ENCODE measurements at regions not wholly inside any gene's neighbourhood (a gene's known extent, or its start where the extent isn't known, plus 50 kb on each side); places are given as distances from the start of the nearest gene placed in this dataset.

GRCh38 chr17:36722121-36722902 is 120.9 kb downstream of the MRM1 start:
- no peak for DNase-seq

GRCh38 chr17:36722903-36723263 is 121.5 kb downstream of the MRM1 start:
- in situ Hi-C loops (cut with HindIII; ENCODE audit: low pct_ligation_motif_present, low pct_unique_long_range_greater_than_20kb, low sequenced_read_pairs): no loop called here
- no peak for DNase-seq

More at GRCh38 chr17:36722121-36722902, 120.9 kb downstream of the MRM1 start:
- in situ Hi-C loops (cut with HindIII; ENCODE audit: low pct_ligation_motif_present, low pct_unique_long_range_greater_than_20kb, low sequenced_read_pairs): no loop called here

GRCh38 chr17:36723459-36724025 is 122.2 kb downstream of the MRM1 start:
- DNase-seq: no peak
- in situ Hi-C loops (cut with HindIII; ENCODE audit: low pct_ligation_motif_present, low pct_unique_long_range_greater_than_20kb, low sequenced_read_pairs): no loop called here

GRCh38 chr17:36726199-36726598 is 124.8 kb downstream of the MRM1 start:
- no peak for DNase-seq
- in situ Hi-C loops (cut with HindIII; ENCODE audit: low pct_ligation_motif_present, low pct_unique_long_range_greater_than_20kb, low sequenced_read_pairs): no loop called here

GRCh38 chr17:36727052-36727451 is 125.7 kb downstream of the MRM1 start:
- no peak for DNase-seq
- in situ Hi-C loops (cut with HindIII; ENCODE audit: low pct_ligation_motif_present, low pct_unique_long_range_greater_than_20kb, low sequenced_read_pairs): no loop called here

- in situ Hi-C loops (cut with HindIII; ENCODE audit: low pct_ligation_motif_present, low pct_unique_long_range_greater_than_20kb, low sequenced_read_pairs): no loop called here
- DNase-seq: no peak
Observed at GRCh38 chr17:36727577-36727976, 126.2 kb downstream of the MRM1 start.

GRCh38 chr17:36728030-36728991 is 126.9 kb downstream of the MRM1 start:
- no peak for DNase-seq
- in situ Hi-C loops (cut with HindIII; ENCODE audit: low pct_ligation_motif_present, low pct_unique_long_range_greater_than_20kb, low sequenced_read_pairs): no loop called here

GRCh38 chr17:36730095-36730808 is 128.9 kb downstream of the MRM1 start:
- no peak for DNase-seq
- in situ Hi-C loops (cut with HindIII; ENCODE audit: low pct_ligation_motif_present, low pct_unique_long_range_greater_than_20kb, low sequenced_read_pairs): no loop called here

- no peak for DNase-seq
- in situ Hi-C loops (cut with HindIII; ENCODE audit: low pct_ligation_motif_present, low pct_unique_long_range_greater_than_20kb, low sequenced_read_pairs): no loop called here
Observed at GRCh38 chr17:36730857-36731490, 129.6 kb downstream of the MRM1 start.

GRCh38 chr17:36731811-36732210 is 130.4 kb downstream of the MRM1 start:
- DNase-seq: no peak
- in situ Hi-C loops (cut with HindIII; ENCODE audit: low pct_ligation_motif_present, low pct_unique_long_range_greater_than_20kb, low sequenced_read_pairs): no loop called here

GRCh38 chr17:36732351-36732750 is 131.0 kb downstream of the MRM1 start:
- in situ Hi-C loops (cut with HindIII; ENCODE audit: low pct_ligation_motif_present, low pct_unique_long_range_greater_than_20kb, low sequenced_read_pairs): no loop called here
- DNase-seq: no peak

- in situ Hi-C loops (cut with HindIII; ENCODE audit: low pct_ligation_motif_present, low pct_unique_long_range_greater_than_20kb, low sequenced_read_pairs): no loop called here
- DNase-seq: no peak
Observed at GRCh38 chr17:36736201-36737156, 135.1 kb downstream of the MRM1 start.

GRCh38 chr17:36739208-36739607 is 137.8 kb downstream of the MRM1 start:
- DNase-seq: no peak
- in situ Hi-C loops (cut with HindIII; ENCODE audit: low pct_ligation_motif_present, low pct_unique_long_range_greater_than_20kb, low sequenced_read_pairs): no loop called here

GRCh38 chr17:36740157-36740556 is 138.8 kb downstream of the MRM1 start:
- in situ Hi-C loops (cut with HindIII; ENCODE audit: low pct_ligation_motif_present, low pct_unique_long_range_greater_than_20kb, low sequenced_read_pairs): no loop called here
- DNase-seq: no peak

- in situ Hi-C loops (cut with HindIII; ENCODE audit: low pct_ligation_motif_present, low pct_unique_long_range_greater_than_20kb, low sequenced_read_pairs): no loop called here
- no peak for DNase-seq
Observed at GRCh38 chr17:36741019-36741902, 139.9 kb downstream of the MRM1 start.

- in situ Hi-C loops (cut with HindIII; ENCODE audit: low pct_ligation_motif_present, low pct_unique_long_range_greater_than_20kb, low sequenced_read_pairs): no loop called here
- DNase-seq: no peak
Observed at GRCh38 chr17:36742267-36743000, 141.1 kb downstream of the MRM1 start.
